KMS-11 (cell line): ENCODE measurements at regions not wholly inside any gene's neighbourhood (a gene's known extent, or its start where the extent isn't known, plus 50 kb on each side); places are given as distances from the start of the nearest gene placed in this dataset.
"Not testable (repeated sequence)": the region's sequence is repeated elsewhere in the genome, so short reads cannot be mapped to it uniquely, and the experiment has no call there.

Experiments used
- H2AFZ ChIP-seq: fragments of 200-600 bp; sonication (generic); 2 replicates; pipeline ENCODE4 v1.6.1; 2016; ENCODE audit warnings: antibody characterized with exemption, mixed run types, low read depth
- H3K27ac ChIP-seq: fragments of 200-600 bp; sonication (generic); 2 replicates; pipeline ENCODE4 v1.6.1; 2016; ENCODE audit warnings: mild to moderate bottlenecking, mixed run types
- H3K27me3 ChIP-seq: fragments of 200-600 bp; sonication (generic); 2 replicates; pipeline ENCODE4 v1.6.1; 2017; ENCODE audit warnings: mild to moderate bottlenecking, low read depth, mixed run types, moderate library complexity; ENCODE audit not compliant: insufficient read depth
- H3K36me3 ChIP-seq: fragments of 200-600 bp; sonication (generic); 2 replicates; pipeline ENCODE4 v1.6.1; 2017; ENCODE audit warnings: mild to moderate bottlenecking, mixed run types; ENCODE audit not compliant: insufficient read depth
- H3K4me1 ChIP-seq: fragments of 200-600 bp; sonication (generic); 2 replicates; pipeline ENCODE4 v1.6.1; 2016; ENCODE audit warnings: mild to moderate bottlenecking, low read depth, mixed run types; ENCODE audit not compliant: poor library complexity, severe bottlenecking
- H3K4me2 ChIP-seq: fragments of 200-600 bp; sonication (generic); 2 replicates; pipeline ENCODE4 v1.7.0; 2016; ENCODE audit warnings: mild to moderate bottlenecking, mixed run types
- H3K4me3 ChIP-seq: fragments of 200-600 bp; sonication (generic); IDR thresholded peaks from 2 replicates; pipeline ENCODE4 v1.6.1; 2017; ENCODE audit warnings: low read depth, low read length, mixed read lengths; ENCODE audit not compliant: insufficient read depth
- H3K79me2 ChIP-seq: fragments of 200-600 bp; sonication (generic); 2 replicates; pipeline ENCODE4 v1.6.1; 2016; ENCODE audit warnings: low read depth, mixed run types; ENCODE audit not compliant: insufficient read depth
- H3K9ac ChIP-seq: fragments of 200-600 bp; sonication (generic); 2 replicates; pipeline ENCODE4 v1.6.1; 2016; ENCODE audit warnings: mild to moderate bottlenecking, mixed run types
- H4K20me1 ChIP-seq: fragments of 200-600 bp; sonication (generic); 2 replicates; pipeline ENCODE4 v1.6.1; 2016; ENCODE audit warnings: mild to moderate bottlenecking, mixed run types; ENCODE audit not compliant: insufficient read depth
- TF ChIP-seq, protein P1 (sequence below): fragments of 200-600 bp; sonication (generic); conservative IDR thresholded peaks from 2 replicates; pipeline ENCODE4 v1.6.1; 2017; ENCODE audit warnings: low read depth, mild to moderate bottlenecking, antibody characterized with exemption, low read length, moderate library complexity, mixed read lengths

DNA sequence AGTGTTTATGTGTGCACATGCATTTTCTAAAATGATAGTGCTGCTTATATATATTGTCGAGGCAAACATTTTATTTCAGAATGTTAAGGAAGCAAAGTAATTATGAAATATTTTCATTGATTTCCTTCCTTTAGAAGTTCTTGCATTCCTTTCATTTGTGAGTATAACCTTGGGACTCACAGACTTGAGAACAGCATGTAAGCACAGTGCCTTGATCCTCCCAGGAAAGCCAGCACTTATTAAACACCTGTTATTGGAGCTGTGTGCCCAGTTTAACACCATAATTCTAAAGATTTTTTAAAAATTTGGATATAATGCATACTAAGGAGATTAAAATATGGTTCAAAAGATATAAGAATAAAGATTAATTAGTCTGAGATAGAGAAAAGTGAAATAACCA lies 554.4 kb upstream of the FAM98A start:
- no peak overlapping the region for H3K4me2 ChIP-seq
- no peaks in the 10 kb centered on the region for H3K27me3 ChIP-seq
- H4K20me1 ChIP-seq, result no peaks in the 10 kb centered on the region
- no peak overlapping the region for H3K27ac ChIP-seq
- H3K36me3 ChIP-seq, result no peaks in the 10 kb centered on the region; the same call in 1 of the 2 replicates
- TF ChIP-seq, protein P1, sequence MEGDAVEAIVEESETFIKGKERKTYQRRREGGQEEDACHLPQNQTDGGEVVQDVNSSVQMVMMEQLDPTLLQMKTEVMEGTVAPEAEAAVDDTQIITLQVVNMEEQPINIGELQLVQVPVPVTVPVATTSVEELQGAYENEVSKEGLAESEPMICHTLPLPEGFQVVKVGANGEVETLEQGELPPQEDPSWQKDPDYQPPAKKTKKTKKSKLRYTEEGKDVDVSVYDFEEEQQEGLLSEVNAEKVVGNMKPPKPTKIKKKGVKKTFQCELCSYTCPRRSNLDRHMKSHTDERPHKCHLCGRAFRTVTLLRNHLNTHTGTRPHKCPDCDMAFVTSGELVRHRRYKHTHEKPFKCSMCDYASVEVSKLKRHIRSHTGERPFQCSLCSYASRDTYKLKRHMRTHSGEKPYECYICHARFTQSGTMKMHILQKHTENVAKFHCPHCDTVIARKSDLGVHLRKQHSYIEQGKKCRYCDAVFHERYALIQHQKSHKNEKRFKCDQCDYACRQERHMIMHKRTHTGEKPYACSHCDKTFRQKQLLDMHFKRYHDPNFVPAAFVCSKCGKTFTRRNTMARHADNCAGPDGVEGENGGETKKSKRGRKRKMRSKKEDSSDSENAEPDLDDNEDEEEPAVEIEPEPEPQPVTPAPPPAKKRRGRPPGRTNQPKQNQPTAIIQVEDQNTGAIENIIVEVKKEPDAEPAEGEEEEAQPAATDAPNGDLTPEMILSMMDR, result no peak
- H2AFZ ChIP-seq, result no peak overlapping the region
- no peak overlapping the region for H3K4me3 ChIP-seq
- H3K79me2 ChIP-seq, result no peaks in the 10 kb centered on the region
- H3K4me1 ChIP-seq, result no peaks in the 10 kb centered on the region
- H3K9ac ChIP-seq, result no peak overlapping the region

DNA sequence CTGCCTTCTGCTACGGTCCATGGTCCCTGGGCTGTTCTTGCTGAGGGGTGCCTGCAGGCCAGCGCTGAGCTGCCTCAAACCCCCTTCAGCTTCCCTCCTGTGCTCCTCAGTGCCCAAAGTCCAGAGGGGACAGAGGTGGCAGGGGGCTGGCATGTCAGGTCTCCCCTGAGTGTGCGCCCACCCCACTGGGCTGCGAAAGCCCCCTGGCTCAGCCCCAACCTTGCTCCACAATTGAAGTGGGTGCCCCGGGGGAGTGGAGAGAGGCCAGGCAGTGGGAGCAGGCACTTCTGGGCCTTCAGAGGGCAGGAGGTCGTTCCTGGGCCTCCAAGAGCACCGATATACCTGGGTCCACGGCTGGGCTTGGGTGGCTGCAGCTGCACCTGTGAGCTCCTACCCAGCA lies 548.7 kb upstream of the FAM98A start:
- TF ChIP-seq, protein P1, result no peak
- Histone ChIP-seq H3K27me3 (no peaks in the 10 kb centered on the region), H3K9ac (no peak overlapping the region), H3K79me2 (no peaks in the 10 kb centered on the region), H4K20me1 (no peaks in the 10 kb centered on the region), H2AFZ (no peak overlapping the region), H3K36me3 (no peaks in the 10 kb centered on the region; the same call in 1 of the 2 replicates), H3K4me2 (no peak overlapping the region), H3K4me3 (no peak overlapping the region), H3K27ac (no peak overlapping the region), H3K4me1 (no peaks in the 10 kb centered on the region)

DNA sequence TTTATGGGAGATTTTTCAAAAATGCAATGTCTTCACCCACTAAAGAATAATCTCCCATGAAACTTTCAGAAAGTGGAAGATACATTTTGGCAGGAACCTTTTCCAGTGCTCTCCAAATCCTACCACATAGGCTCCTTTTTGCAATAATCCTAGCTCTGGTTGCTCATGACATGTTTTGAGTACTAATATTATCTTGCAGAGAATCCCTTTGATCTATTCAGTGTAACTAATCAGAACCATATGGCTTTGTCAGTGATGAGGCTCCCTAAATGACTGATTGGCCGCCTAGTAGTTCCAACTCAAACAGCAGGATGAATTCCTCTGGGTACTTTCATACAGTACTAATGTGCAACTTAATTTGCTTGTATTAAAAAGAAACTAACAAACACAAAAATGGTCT lies 544.0 kb upstream of the FAM98A start:
- no peak overlapping the region for H3K9ac ChIP-seq
- H3K36me3 ChIP-seq, result no peaks in the 10 kb centered on the region
- H3K4me2 ChIP-seq, result no peak overlapping the region
- no peak overlapping the region for H3K27ac ChIP-seq
- no peaks in the 10 kb centered on the region for H3K4me1 ChIP-seq
- no peak overlapping the region for H3K4me3 ChIP-seq
- H3K27me3 ChIP-seq, result no peaks in the 10 kb centered on the region
- no peaks in the 10 kb centered on the region for H3K79me2 ChIP-seq
- TF ChIP-seq, protein P1, result no peak
- no peak overlapping the region for H2AFZ ChIP-seq
- no peaks in the 10 kb centered on the region for H4K20me1 ChIP-seq

DNA sequence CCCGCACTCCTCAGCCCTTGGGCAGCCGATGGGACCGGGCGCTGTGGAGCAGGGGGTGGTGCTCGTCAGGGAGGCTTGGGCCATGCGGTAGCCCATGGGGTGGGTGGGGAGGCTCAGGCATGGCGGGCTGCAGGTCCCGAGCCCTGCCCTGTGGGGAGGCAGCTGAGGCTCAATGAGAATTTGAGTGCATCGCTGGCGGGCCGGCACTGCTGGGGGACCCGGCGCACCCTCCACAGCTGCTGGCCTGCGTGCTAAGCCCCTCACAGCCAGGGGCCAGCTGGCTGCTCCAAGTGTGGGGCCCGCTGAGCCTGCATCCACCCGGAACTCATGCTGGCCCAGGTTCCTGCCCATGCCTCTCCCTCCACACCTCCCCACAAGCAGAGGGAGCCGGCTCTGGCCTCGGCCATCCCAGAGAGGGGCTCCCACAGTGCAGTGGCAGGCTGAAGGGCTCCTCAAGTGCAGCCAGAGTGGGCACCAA lies 543.5 kb upstream of the FAM98A start:
- H3K27ac ChIP-seq, H4K20me1 ChIP-seq: not testable (repeated sequence)

DNA sequence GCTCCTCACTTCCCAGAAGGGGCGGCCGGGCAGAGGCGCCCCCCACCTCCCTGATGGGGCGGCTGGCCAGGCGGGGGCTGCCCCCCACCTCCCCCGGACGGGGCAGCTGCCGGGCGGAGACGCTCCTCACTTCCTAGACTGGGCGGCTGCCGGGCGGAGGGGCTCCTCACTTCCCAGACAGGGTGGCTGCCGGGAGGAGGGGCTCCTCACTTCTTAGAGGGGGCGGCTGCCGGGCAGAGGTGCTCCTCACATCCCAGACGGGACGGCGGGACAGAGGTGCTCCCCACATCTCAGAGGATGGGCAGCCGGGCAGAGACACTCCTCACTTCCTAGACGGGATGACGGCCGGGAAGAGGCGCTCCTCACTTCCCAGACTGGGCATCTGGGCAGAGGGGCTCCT lies 534.0 kb upstream of the FAM98A start:
- not testable (repeated sequence) for H3K4me2 ChIP-seq, H4K20me1 ChIP-seq, H2AFZ ChIP-seq, H3K9ac ChIP-seq, H3K4me3 ChIP-seq, H3K27ac ChIP-seq, H3K79me2 ChIP-seq, H3K36me3 ChIP-seq, H3K27me3 ChIP-seq, H3K4me1 ChIP-seq

More for the DNA sequence above, 543.5 kb upstream of the FAM98A start:
- H3K36me3 ChIP-seq, H3K27me3 ChIP-seq, H3K4me2 ChIP-seq, H3K4me1 ChIP-seq, H3K9ac ChIP-seq, H2AFZ ChIP-seq, H3K4me3 ChIP-seq, H3K79me2 ChIP-seq: not testable (repeated sequence)
